GM12874 (cell line): ENCODE measurements at regions not wholly inside any gene's neighbourhood (a gene's known extent, or its start where the extent isn't known, plus 50 kb on each side); places are given as distances from the start of the nearest gene placed in this dataset.

ENCODE experiments used
- CTCF ChIP-seq: IDR thresholded peaks from 2 replicates; pipeline ENCODE4 v1.5.1; 2011; ENCODE audit warnings: low read depth, mild to moderate bottlenecking, control low read depth, low read length, moderate library complexity; ENCODE audit not compliant: insufficient read depth

GRCh38 chr12:3361146-3361545, 129.9 kb upstream of the PRMT8 start:
- TF ChIP-seq CTCF = no peak

- no peak for TF ChIP-seq CTCF
These were observed 128.3 kb upstream of the PRMT8 start for GRCh38 chr12:3362737-3363136.

GRCh38 chr12:3363608-3364007, 127.4 kb upstream of the PRMT8 start:
- no peak for TF ChIP-seq CTCF

- no peak for TF ChIP-seq CTCF
These were observed 126.8 kb upstream of the PRMT8 start for GRCh38 chr12:3364226-3364625.

GRCh38 chr12:3364661-3365462, 126.1 kb upstream of the PRMT8 start:
- no peak for TF ChIP-seq CTCF

GRCh38 chr12:3365463-3366411, 125.3 kb upstream of the PRMT8 start:
- TF ChIP-seq CTCF = no peak

- TF ChIP-seq CTCF = no peak
These were observed 124.4 kb upstream of the PRMT8 start for GRCh38 chr12:3366451-3367110.
